GM23248 (cell line): ENCODE measurements at regions not wholly inside any gene's neighbourhood (a gene's known extent, or its start where the extent isn't known, plus 50 kb on each side); places are given as distances from the start of the nearest gene placed in this dataset.
A peak's percentile ranks its signal among the peaks of the same experiment; 100 is the strongest.
"Not testable (repeated sequence)": the region's sequence is repeated elsewhere in the genome, so short reads cannot be mapped to it uniquely, and the experiment has no call there.

Experiments
- DNase-seq: peaks from one replicate; pipeline ENCODE4 v3.0.0-alpha.2; 2015
- H2AFZ ChIP-seq: fragments of 200-600 bp; sonication (generic); 2 replicates; pipeline ENCODE4 v1.6.1; 2016; ENCODE audit warnings: antibody characterized with exemption
- H3F3A ChIP-seq: fragments of 200-600 bp; sonication (generic); 2 replicates; pipeline ENCODE4 v1.6.1; 2016; ENCODE audit warnings: mild to moderate bottlenecking, antibody characterized with exemption, mixed run types; ENCODE audit not compliant: insufficient read depth
- H3K27ac ChIP-seq: fragments of 200-600 bp; sonication (generic); 2 replicates; pipeline ENCODE4 v1.5.1; 2016; ENCODE audit warnings: mild to moderate bottlenecking
- H3K27me3 ChIP-seq: fragments of 200-600 bp; sonication (generic); replicated peaks from 2 replicates; pipeline ENCODE4 v1.6.1; 2016; ENCODE audit warnings: mild to moderate bottlenecking; ENCODE audit not compliant: insufficient read depth
- H3K36me3 ChIP-seq: fragments of 200-600 bp; sonication (generic); 2 replicates; pipeline ENCODE4 v1.6.1; 2016; ENCODE audit warnings: low read depth, mild to moderate bottlenecking
- H3K4me1 ChIP-seq: fragments of 200-600 bp; sonication (generic); 2 replicates; pipeline ENCODE4 v1.6.1; 2016; ENCODE audit warnings: mild to moderate bottlenecking; ENCODE audit not compliant: insufficient read depth
- H3K4me2 ChIP-seq: fragments of 200-600 bp; sonication (generic); one replicate; pipeline ENCODE4 v1.6.1; 2016; ENCODE audit warnings: mild to moderate bottlenecking; ENCODE audit not compliant: unreplicated experiment
- H3K4me3 ChIP-seq: fragments of 200-600 bp; sonication (generic); 2 replicates; pipeline ENCODE4 v1.5.1; 2016; ENCODE audit warnings: mild to moderate bottlenecking
- H3K79me2 ChIP-seq: fragments of 200-600 bp; sonication (generic); 2 replicates; pipeline ENCODE4 v1.6.1; 2016; ENCODE audit warnings: mild to moderate bottlenecking; ENCODE audit not compliant: insufficient read depth
- H3K9ac ChIP-seq: fragments of 200-600 bp; sonication (generic); 2 replicates; pipeline ENCODE4 v1.6.1; 2016; ENCODE audit warnings: mild to moderate bottlenecking
- H3K9me2 ChIP-seq: fragments of 200-600 bp; sonication (generic); 2 replicates; pipeline ENCODE4 v1.6.1; 2016; ENCODE audit warnings: mixed run types, mild to moderate bottlenecking, moderate library complexity; ENCODE audit not compliant: insufficient read depth
- H3K9me3 ChIP-seq: fragments of 200-600 bp; sonication (generic); one replicate; pipeline ENCODE4 v1.6.1; 2017; ENCODE audit warnings: low read depth
- H4K20me1 ChIP-seq: fragments of 200-600 bp; sonication (generic); 2 replicates; pipeline ENCODE4 v1.6.0; 2016; ENCODE audit not compliant: insufficient read depth
- EZH2 ChIP-seq: fragments of 200-600 bp; sonication (generic); IDR thresholded peaks from 2 replicates; pipeline ENCODE4 v1.6.1; 2018; ENCODE audit warnings: antibody characterized with exemption, mild to moderate bottlenecking; ENCODE audit not compliant: insufficient read depth, poor library complexity, severe bottlenecking
- EZH2phosphoT487 ChIP-seq: fragments of 200-600 bp; sonication (generic); IDR thresholded peaks from 2 replicates; pipeline ENCODE4 v1.6.1; 2018; ENCODE audit warnings: antibody characterized with exemption, moderate library complexity, mild to moderate bottlenecking, low read depth; ENCODE audit not compliant: insufficient read depth
- WGBS, 2 experiments: methylation state at CpG; one replicate each; pipeline ENCODE4 v1.1.6; 2015 to 2017; ENCODE audit warnings: low lambda C conversion rate in 2 of 2, low coverage in 1 of 2; ENCODE audit errors: missing lambda C conversion rate in 2 of 2; 5-methylcytosine and 5-hydroxymethylcytosine counted together
- in situ Hi-C: fragments of 300-500 bp; cut with MboI; formaldehyde crosslinking; loops from 2 replicates; pipeline ENCODE4 v1.15.0; 2020

GRCh38 chr5:91288118-91288916 lies 94.8 kb downstream of the ARRDC3 start:
- Histone ChIP-seq H3K27ac (no peak overlapping the region), H3K36me3 (no peaks in the 10 kb centered on the region), H3K79me2 (no peaks in the 10 kb centered on the region), H3K27me3 (no peaks in the 10 kb centered on the region), H3K9ac (no peak overlapping the region), H3K4me3 (no peak overlapping the region), H3K9me2 (no peaks in the 10 kb centered on the region), H3K9me3 (no peaks in the 10 kb centered on the region), H4K20me1 (no peaks in the 10 kb centered on the region), H3K4me1 (peaks cover 14% of the 10 kb centered on the region), H3K4me2 (no peak overlapping the region), H3F3A (peaks cover 13% of the 10 kb centered on the region), H2AFZ (no peak overlapping the region)
- in situ Hi-C loops: no loop called here
- WGBS, 2 experiments: 55 to 62% methylated on average over 3 of the region's 3 CpGs
- DNase-seq: peak; percentile 39
- no peak for TF ChIP-seq EZH2phosphoT487
- no peak for TF ChIP-seq EZH2

GRCh38 chr5:91285062-91285461 lies 98.1 kb downstream of the ARRDC3 start:
- H3K4me3 ChIP-seq, H3K4me2 ChIP-seq, H3K9me2 ChIP-seq, H3K9me3 ChIP-seq, H3K36me3 ChIP-seq, H4K20me1 ChIP-seq, H2AFZ ChIP-seq, H3K9ac ChIP-seq, in situ Hi-C loops, H3K27ac ChIP-seq, H3K27me3 ChIP-seq, DNase-seq, H3K79me2 ChIP-seq: not testable (repeated sequence)
- peaks cover 34% of the 10 kb centered on the region for H3F3A ChIP-seq
- peaks cover 29% of the 10 kb centered on the region for H3K4me1 ChIP-seq
- WGBS, 2 experiments: 96 to 97% methylated on average over 4 of the region's 4 CpGs

- H3K9ac ChIP-seq: peak overlapping the region; percentile 48
- peak; percentile 83 for DNase-seq
- peak overlapping the region; percentile 12 for H3K4me2 ChIP-seq
- peak overlapping the region; percentile 78 for H3K27ac ChIP-seq
- H3K36me3 ChIP-seq: no peaks in the 10 kb centered on the region
- no peaks in the 10 kb centered on the region for H4K20me1 ChIP-seq
- no peak for TF ChIP-seq EZH2
- TF ChIP-seq EZH2phosphoT487: no peak
- H3K4me1 ChIP-seq: peaks cover 33% of the 10 kb centered on the region
- no peaks in the 10 kb centered on the region for H3K27me3 ChIP-seq
- no peaks in the 10 kb centered on the region for H3K79me2 ChIP-seq
- H2AFZ ChIP-seq: peak overlapping the region; percentile 2; the same call in 1 of the 2 replicates
- H3F3A ChIP-seq: peaks cover 43% of the 10 kb centered on the region
- no peaks in the 10 kb centered on the region for H3K9me2 ChIP-seq
- no peak overlapping the region for H3K4me3 ChIP-seq
- in situ Hi-C loops: no loop called here
- no peaks in the 10 kb centered on the region for H3K9me3 ChIP-seq
Observed at GRCh38 chr5:91283899-91284298, 99.2 kb downstream of the ARRDC3 start.

- Histone ChIP-seq H3K4me1 (peaks cover 33% of the 10 kb centered on the region), H3K9ac (peak overlapping the region; percentile 48), H3K9me2 (no peaks in the 10 kb centered on the region), H3K27ac (peak overlapping the region; percentile 78), H3K9me3 (no peaks in the 10 kb centered on the region), H3K4me2 (peak overlapping the region; percentile 12), H2AFZ (no peak overlapping the region), H3K36me3 (no peaks in the 10 kb centered on the region), H3K27me3 (no peaks in the 10 kb centered on the region), H3K79me2 (no peaks in the 10 kb centered on the region), H4K20me1 (no peaks in the 10 kb centered on the region), H3F3A (peaks cover 43% of the 10 kb centered on the region), H3K4me3 (no peak overlapping the region)
- TF ChIP-seq EZH2 (no peak), EZH2phosphoT487 (no peak)
- in situ Hi-C loops: no loop called here
- WGBS, 2 experiments: 85 to 86% methylated on average over 4 of the region's 4 CpGs
- DNase-seq: no peak
Observed at GRCh38 chr5:91283326-91283725, 99.8 kb downstream of the ARRDC3 start.

GRCh38 chr5:91282210-91282609 lies 100.9 kb downstream of the ARRDC3 start:
- Histone ChIP-seq H4K20me1 (no peaks in the 10 kb centered on the region), H2AFZ (no peak overlapping the region), H3F3A (peaks cover 43% of the 10 kb centered on the region), H3K79me2 (no peaks in the 10 kb centered on the region), H3K9me2 (no peaks in the 10 kb centered on the region), H3K9me3 (no peaks in the 10 kb centered on the region), H3K27me3 (no peaks in the 10 kb centered on the region), H3K4me2 (peak overlapping the region; percentile 96), H3K9ac (peak overlapping the region; percentile 97), H3K36me3 (no peaks in the 10 kb centered on the region), H3K27ac (peak overlapping the region; percentile 96), H3K4me1 (peaks cover 39% of the 10 kb centered on the region), H3K4me3 (no peak overlapping the region)
- no peak for DNase-seq
- TF ChIP-seq EZH2phosphoT487: no peak
- TF ChIP-seq EZH2: no peak
- in situ Hi-C loops: no loop called here
- 91 to 93% methylated on average over 7 of the region's 7 CpGs for WGBS, 2 experiments
